Esophagus muscularis mucosa (tissue), 4 donors: ENCODE measurements at regions not wholly inside any gene's neighbourhood (a gene's known extent, or its start where the extent isn't known, plus 50 kb on each side); places are given as distances from the start of the nearest gene placed in this dataset.

Experiments
- DNase-seq: peaks from one replicate; pipeline ENCODE4 v3.0.0-alpha.2; 2017; ENCODE audit errors: extremely low spot score
- H3K27ac ChIP-seq, 4 donors: fragments of 200-600 bp; sonication (generic); replicated peaks in 1 of 4; 1 replicate in 3 of 4; 2 replicates in 1 of 4; pipeline ENCODE4 v1.5.1; 2016 to 2019; ENCODE audit warnings: mild to moderate bottlenecking in 1 of 4
- H3K27me3 ChIP-seq, 4 donors: fragments of 200-600 bp; sonication (generic); one replicate each; pipeline versions ENCODE4 v1.5.1 to v1.6.0; 2016 to 2019
- H3K36me3 ChIP-seq, 4 donors: fragments of 200-600 bp; sonication (generic); one replicate each; pipeline ENCODE4 v1.5.1; 2016 to 2019
- H3K4me1 ChIP-seq, 4 donors: fragments of 200-600 bp; sonication (generic); one replicate each; pipeline ENCODE4 v1.5.1; 2016 to 2019
- H3K4me3 ChIP-seq, 4 donors: fragments of 200-600 bp; sonication (generic); 1 replicate in 2 of 4; 2 replicates in 2 of 4; pipeline ENCODE4 v1.5.1; 2016 to 2019; ENCODE audit warnings: mild to moderate bottlenecking in 4 of 4, moderate library complexity in 1 of 4
- H3K9me3 ChIP-seq, 4 donors: fragments of 200-600 bp; sonication (generic); 1 replicate in 3 of 4; 2 replicates in 1 of 4; pipeline ENCODE4 v1.5.1; 2016 to 2019
- CTCF ChIP-seq, 3 experiments: fragments of 200-600 bp in 2 of 3; fragments of 450-650 bp in 1 of 3; sonication (generic) in 2 of 3; IDR thresholded peaks; one replicate each; pipeline ENCODE4 v1.5.1; 2017 to 2019; ENCODE audit warnings: antibody characterized with exemption in 3 of 3, mild to moderate bottlenecking in 2 of 3, moderate library complexity in 1 of 3
- EP300 ChIP-seq: sonication (generic); formaldehyde crosslinking; IDR thresholded peaks from one replicate; pipeline ENCODE4 v1.6.1; 2017; ENCODE audit warnings: antibody characterized with exemption
- POLR2A ChIP-seq: fragments of 450-650 bp; IDR thresholded peaks from one replicate; pipeline ENCODE4 v1.6.1; 2017; ENCODE audit warnings: antibody characterized with exemption, moderate library complexity, mild to moderate bottlenecking, low read depth
- POLR2AphosphoS5 ChIP-seq, 2 donors: sonication (generic); formaldehyde crosslinking; IDR thresholded peaks; one replicate each; pipeline ENCODE4 v1.6.1; 2017; ENCODE audit warnings: antibody characterized with exemption in 2 of 2
- WGBS: methylation state at CpG from one replicate; pipeline ENCODE4 v1.1.5; 2018; 5-methylcytosine and 5-hydroxymethylcytosine counted together
- intact Hi-C: fragments of 100-400 bp; cut with DNase I; formaldehyde crosslinking; loops from one replicate; pipeline ENCODE4 v1.15.1; 2023

GRCh38 chr5:74132485-74132884 lies 506.5 kb downstream of the ARHGEF28 start:
- H3K9me3 ChIP-seq, result no peaks in the 10 kb centered on the region
- TF ChIP-seq EP300 (no peak), POLR2A (no peak), CTCF (IDR thresholded peaks at IDR 0.05) (no peak), POLR2AphosphoS5 (IDR thresholded peaks at IDR 0.05) (no peak)
- intact Hi-C loops, result no loop called here
- H3K36me3 ChIP-seq, result no peaks in the 10 kb centered on the region
- peak; percentile 57 for DNase-seq
- no peaks in the 10 kb centered on the region for H3K27me3 ChIP-seq
- 94% methylated on average over 4 of the region's 4 CpGs for WGBS
- no peak overlapping the region for H3K4me3 ChIP-seq
- no peak overlapping the region for H3K27ac ChIP-seq
- peaks cover 6 to 12% (median 9%) of the 10 kb centered on the region in 4 donors for H3K4me1 ChIP-seq

- intact Hi-C loops, result no loop called here
- no peaks in the 10 kb centered on the region for H3K27me3 ChIP-seq
- no peaks in the 10 kb centered on the region for H3K36me3 ChIP-seq
- H3K27ac ChIP-seq, result no peak overlapping the region
- WGBS, result 89% methylated on average over 2 of the region's 2 CpGs
- H3K9me3 ChIP-seq, result no peaks in the 10 kb centered on the region
- peaks cover 8 to 19% (median 16%) of the 10 kb centered on the region in 4 donors for H3K4me1 ChIP-seq
- no peak overlapping the region for H3K4me3 ChIP-seq
- DNase-seq, result no peak
- TF ChIP-seq CTCF (IDR thresholded peaks at IDR 0.05) (no peak), POLR2AphosphoS5 (IDR thresholded peaks at IDR 0.05) (no peak), EP300 (no peak), POLR2A (no peak)
Measured at GRCh38 chr5:74131250-74131649, 505.3 kb downstream of the ARHGEF28 start.

- Histone ChIP-seq H3K27ac (no peak overlapping the region), H3K4me3 (no peak overlapping the region), H3K36me3 (no peaks in the 10 kb centered on the region), H3K27me3 (no peaks in the 10 kb centered on the region), H3K9me3 (no peaks in the 10 kb centered on the region), H3K4me1 (peaks cover 8 to 19% (median 16%) of the 10 kb centered on the region in 4 donors)
- intact Hi-C loops, result no loop called here
- WGBS, result 87% methylated on average over 15 of the region's 15 CpGs
- TF ChIP-seq EP300 (no peak), POLR2A (no peak), POLR2AphosphoS5 (IDR thresholded peaks at IDR 0.05) (no peak), CTCF (IDR thresholded peaks at IDR 0.05) (no peak)
- DNase-seq, result peak; percentile 75
Measured at GRCh38 chr5:74130155-74130897, 504.3 kb downstream of the ARHGEF28 start.

- TF ChIP-seq CTCF (IDR thresholded peaks at IDR 0.05), result peak; percentile 13 to 42 (median 27)
- no peak for TF ChIP-seq POLR2A
- 50% methylated on average over 9 of the region's 9 CpGs for WGBS
- intact Hi-C loops, result no loop called here
Measured at GRCh38 chr5:74127381-74128320, 501.7 kb downstream of the ARHGEF28 start.

More at GRCh38 chr5:74127381-74128320, 501.7 kb downstream of the ARHGEF28 start:
- Histone ChIP-seq H3K27ac (no peak overlapping the region), H3K4me3 (peak overlapping the region in 1 of 4 donors; percentile 27), H3K36me3 (no peaks in the 10 kb centered on the region), H3K9me3 (no peaks in the 10 kb centered on the region), H3K4me1 (peaks cover 11 to 19% (median 16%) of the 10 kb centered on the region in 4 donors), H3K27me3 (no peaks in the 10 kb centered on the region)
- peak; percentile 70 for DNase-seq
